ENCODE measurements at regions not wholly inside any gene's neighbourhood (a gene's known extent, or its start where the extent isn't known, plus 50 kb on each side); places are given as distances from the start of the nearest gene placed in this dataset.

GRCh38 chr21:35622612-35623011 is 437.7 kb downstream of the SETD4 start:
- TF ChIP-seq CTCF (conservative IDR thresholded peaks at IDR 0.05; ENCODE audit: low read length) (no peak), EZH2phosphoT487 (IDR thresholded peaks at IDR 0.05; ENCODE audit: borderline replicate concordance) (no peak)
